H1 (cell line): ENCODE measurements at regions not wholly inside any gene's neighbourhood (a gene's known extent, or its start where the extent isn't known, plus 50 kb on each side); places are given as distances from the start of the nearest gene placed in this dataset.

ENCODE experiments used
- CTCF ChIA-PET: fragments of 300-600 bp; sonication (Branson Sonifier 250); formaldehyde crosslinking; loops from one replicate; lab custom pipeline; 2021; ENCODE audit not compliant: partially characterized antibody; lab: Charles Lee
- POLR2A ChIA-PET: fragments of 300-600 bp; sonication (Branson Sonifier 250); formaldehyde crosslinking; loops from one replicate; lab custom pipeline; 2021; ENCODE audit warnings: inconsistent platforms; ENCODE audit not compliant: partially characterized antibody; lab: Charles Lee
- DNase-seq, 2 experiments: peaks; one replicate each; pipeline versions ENCODE4 v3.0.0 to v3.0.0-alpha.2; 2010 to 2022; ENCODE audit warnings: low spot score in 2 of 2, low read depth in 1 of 2, mixed read lengths in 1 of 2
- FAIRE-seq: peaks from 2 replicates; lab custom pipeline; 2011; peaks lifted over from hg19 to GRCh38; lab: Jason Lieb, UNC
- H2AFZ ChIP-seq: 2 replicates; pipeline ENCODE4 v1.8.1; 2012; ENCODE audit warnings: low read length, inconsistent platforms
- H2AK5ac ChIP-seq: 2 replicates; pipeline ENCODE4 v1.6.1; 2013; ENCODE audit warnings: low read depth, low read length
- H2BK120ac ChIP-seq: replicated peaks from 2 replicates; pipeline ENCODE3; 2013; ENCODE audit warnings: low read depth, low read length, inconsistent platforms
- H2BK12ac ChIP-seq: 2 replicates; pipeline ENCODE4 v1.6.1; 2013; ENCODE audit warnings: low read depth, low read length
- H2BK15ac ChIP-seq: 2 replicates; pipeline ENCODE4 v1.6.1; 2013; ENCODE audit warnings: low read length
- H2BK20ac ChIP-seq: 2 replicates; pipeline ENCODE4 v1.6.1; 2013; ENCODE audit warnings: low read length
- H2BK5ac ChIP-seq: 2 replicates; pipeline ENCODE4 v1.6.1; 2013; ENCODE audit warnings: low read depth, low read length
- H3K14ac ChIP-seq: 2 replicates; pipeline ENCODE4 v1.6.1; 2013; ENCODE audit warnings: inconsistent platforms; ENCODE audit not compliant: insufficient read length
- H3K18ac ChIP-seq: 2 replicates; pipeline ENCODE4 v1.6.1; 2013; ENCODE audit warnings: low read length; ENCODE audit errors: extremely low read depth
- H3K23ac ChIP-seq: 2 replicates; pipeline ENCODE4 v1.6.1; 2013; ENCODE audit warnings: inconsistent platforms; ENCODE audit not compliant: insufficient read length
- H3K23me2 ChIP-seq: 2 replicates; pipeline ENCODE4 v1.6.1; 2013; ENCODE audit warnings: low read depth, low read length
- H3K27ac ChIP-seq: 2 replicates; pipeline ENCODE4 v1.6.1; 2011; ENCODE audit warnings: low read depth, low read length, inconsistent platforms
- H3K27me3 ChIP-seq, 4 experiments: replicated peaks in 1 of 4; 1 replicate in 1 of 4; 2 replicates in 3 of 4; pipeline versions ENCODE4 v1.6.1 to v1.8.1; 2011 to 2013; ENCODE audit warnings: low read length in 3 of 4, mild to moderate bottlenecking in 3 of 4, inconsistent platforms in 2 of 4, mixed read lengths in 2 of 4, moderate library complexity in 1 of 4; ENCODE audit not compliant: control insufficient read depth in 3 of 4, insufficient read depth in 3 of 4; ENCODE audit errors: extremely low read depth in 1 of 4
- H3K36me3 ChIP-seq, 4 experiments: 2 replicates each; pipeline versions ENCODE4 v1.6.1 to v1.8.1; 2011 to 2013; ENCODE audit warnings: mild to moderate bottlenecking in 4 of 4, low read length in 3 of 4, moderate library complexity in 2 of 4, control low read depth in 1 of 4, inconsistent platforms in 1 of 4; ENCODE audit not compliant: insufficient read depth in 4 of 4, control insufficient read depth in 2 of 4
- H3K4ac ChIP-seq: replicated peaks from 2 replicates; pipeline ENCODE3; 2013; ENCODE audit warnings: low read length, low read depth, mixed read lengths, inconsistent platforms; ENCODE audit not compliant: insufficient read length
- H3K4me1 ChIP-seq, 4 experiments: replicated peaks in 1 of 4; 1 replicate in 1 of 4; 2 replicates in 3 of 4; pipeline versions ENCODE4 v1.6.1 to v1.8.1; 2011 to 2013; ENCODE audit warnings: low read length in 3 of 4, inconsistent platforms in 2 of 4, mixed read lengths in 1 of 4; ENCODE audit not compliant: insufficient read depth in 4 of 4, control insufficient read depth in 3 of 4
- H3K4me2 ChIP-seq, 2 experiments: 2 replicates each; pipeline versions ENCODE4 v1.6.1 to v1.8.1; 2011 to 2013; ENCODE audit warnings: low read depth in 2 of 2, low read length in 2 of 2, control low read depth in 1 of 2, inconsistent platforms in 1 of 2, mild to moderate bottlenecking in 1 of 2; ENCODE audit not compliant: insufficient read depth in 1 of 2
- H3K4me3 ChIP-seq, 4 experiments: fragments of 200-600, 300-600 bp in 1 of 4; sonication (generic), shearing (Covaris generic), sonication (Bioruptor Twin) in 1 of 4; 2 replicates each; pipeline versions ENCODE4 v1.5.1 to v1.8.1; 2011 to 2016; ENCODE audit warnings: low read length in 4 of 4, low read depth in 3 of 4, control low read depth in 2 of 4, inconsistent platforms in 2 of 4, mild to moderate bottlenecking in 2 of 4, mixed read lengths in 1 of 4, moderate library complexity in 1 of 4; ENCODE audit not compliant: insufficient read depth in 2 of 4; ENCODE audit errors: extremely low read depth in 1 of 4
- H3K56ac ChIP-seq: replicated peaks from 2 replicates; pipeline ENCODE3; 2013; ENCODE audit warnings: low read depth, mild to moderate bottlenecking, mixed read lengths, low read length, inconsistent platforms; ENCODE audit not compliant: insufficient read length
- H3K79me1 ChIP-seq: 2 replicates; pipeline ENCODE4 v1.6.1; 2013; ENCODE audit warnings: low read depth, low read length, control low read depth
- H3K79me2 ChIP-seq, 2 experiments: 2 replicates each; pipeline versions ENCODE4 v1.6.1 to v1.8.1; 2012 to 2013; ENCODE audit warnings: low read length in 2 of 2, mild to moderate bottlenecking in 2 of 2, inconsistent platforms in 1 of 2; ENCODE audit not compliant: insufficient read depth in 2 of 2, control insufficient read depth in 1 of 2
- H3K9ac ChIP-seq, 4 experiments: replicated peaks in 1 of 4; 1 replicate in 1 of 4; 2 replicates in 3 of 4; pipeline versions ENCODE4 v1.6.1 to v1.8.1; 2011 to 2013; ENCODE audit warnings: low read depth in 3 of 4, low read length in 3 of 4, control low read depth in 2 of 4, mild to moderate bottlenecking in 2 of 4, moderate library complexity in 2 of 4, inconsistent platforms in 1 of 4; ENCODE audit errors: extremely low read depth in 1 of 4
- H3K9me3 ChIP-seq, 2 experiments: 2 replicates each; pipeline versions ENCODE4 v1.6.1 to v1.8.1; 2012 to 2013; ENCODE audit warnings: mild to moderate bottlenecking in 2 of 2, moderate library complexity in 2 of 2, control low read depth in 1 of 2, inconsistent platforms in 1 of 2, low read depth in 1 of 2, low read length in 1 of 2, mixed read lengths in 1 of 2; ENCODE audit not compliant: insufficient read depth in 2 of 2
- H4K20me1 ChIP-seq, 2 experiments: replicated peaks in 1 of 2; 2 replicates each; pipeline versions ENCODE3 to v1.8.1; 2011 to 2013; ENCODE audit warnings: inconsistent platforms in 2 of 2, low read length in 2 of 2, mild to moderate bottlenecking in 1 of 2; ENCODE audit not compliant: insufficient read depth in 2 of 2, control insufficient read depth in 1 of 2
- H4K5ac ChIP-seq: 2 replicates; pipeline ENCODE4 v1.6.1; 2013; ENCODE audit warnings: low read length, low read depth, mixed read lengths, inconsistent platforms; ENCODE audit not compliant: insufficient read length
- H4K8ac ChIP-seq: 2 replicates; pipeline ENCODE4 v1.8.0; 2013; ENCODE audit warnings: mild to moderate bottlenecking, moderate library complexity, low read length, inconsistent platforms; ENCODE audit not compliant: insufficient read depth; ENCODE audit errors: extremely low read depth
- H4K91ac ChIP-seq: replicated peaks from 2 replicates; pipeline ENCODE3; 2013; ENCODE audit warnings: low read length, mixed read lengths, inconsistent platforms; ENCODE audit not compliant: insufficient read length
- KDM5A ChIP-seq: fragments of 200-600 bp; IDR thresholded peaks from 2 replicates; pipeline ENCODE4 v1.7.1; 2012; ENCODE audit warnings: mild to moderate bottlenecking, low read length, inconsistent platforms, mixed read lengths
- NRF1 ChIP-seq: IDR thresholded peaks from 2 replicates; pipeline ENCODE4 v1.6.1; 2011; ENCODE audit warnings: mild to moderate bottlenecking, low read depth, low read length, improper control_type of control experiment
- WGBS, 2 experiments: shearing (Covaris generic) in 1 of 2; methylation state at CpG; one replicate each; pipeline versions ENCODE4 v1.1.6 to v1.1.7; 2013 to 2015; ENCODE audit warnings: low lambda C conversion rate in 2 of 2, mixed read lengths in 2 of 2, inconsistent platforms in 1 of 2, low coverage in 1 of 2, missing lambda C conversion rate in 1 of 2; ENCODE audit not compliant: insufficient replicate concordance in 2 of 2, insufficient coverage in 1 of 2, insufficient read length in 1 of 2; ENCODE audit errors: extremely low coverage in 1 of 2, missing lambda C conversion rate in 1 of 2; 5-methylcytosine and 5-hydroxymethylcytosine counted together

- no peak for FAIRE-seq
- H3K4ac ChIP-seq, result no peak overlapping the region
Observed at GRCh38 chr1:73770109-73770905, 427.7 kb downstream of the LRRIQ3 start.

More at GRCh38 chr1:73770109-73770905, 427.7 kb downstream of the LRRIQ3 start:
- Histone ChIP-seq H2AFZ (no peak overlapping the region), H3K27ac (no peak overlapping the region), H4K20me1 (no peaks in the 10 kb centered on the region), H3K27me3 (no peaks in the 10 kb centered on the region), H4K8ac (no peak overlapping the region; the same call in 1 of the 2 replicates), H4K91ac (no peak overlapping the region), H2BK120ac (no peak overlapping the region), H3K23me2 (no peaks in the 10 kb centered on the region), H2BK20ac (no peak overlapping the region), H3K4me3 (no peak overlapping the region), H3K9me3 (no peaks in the 10 kb centered on the region), H4K5ac (no peak overlapping the region), H3K14ac (no peak overlapping the region), H3K79me1 (no peaks in the 10 kb centered on the region), H2BK12ac (no peak overlapping the region), H3K18ac (no peak overlapping the region), H3K4me2 (no peak overlapping the region), H3K9ac (no peak overlapping the region), H2BK5ac (no peak overlapping the region; the same call in 1 of the 2 replicates), H3K36me3 (no peaks in the 10 kb centered on the region), H3K4me1 (no peaks in the 10 kb centered on the region), H3K23ac (no peak overlapping the region), H2AK5ac (no peak overlapping the region), H2BK15ac (no peak overlapping the region), H3K56ac (no peak overlapping the region)
- POLR2A ChIA-PET, result no interaction called here
- no peak for DNase-seq
- CTCF ChIA-PET, result interaction anchor here (1.1 kb wide), 1 partner anchor 18 kb away, joined by 3 read pairs; no protein-coding TSS in a partner anchor
- 84% methylated on average over 9 of the region's 10 CpGs; no CpG with 5 or more reads in 1 of the 2 experiments for WGBS, 2 experiments
- TF ChIP-seq KDM5A (no peak), NRF1 (no peak)
- TF ChIP-seq, all 59 proteins: peak for 0
- no peaks in the 10 kb centered on the region for H3K79me2 ChIP-seq
